Smooth muscle cell (in vitro differentiated cells): ENCODE measurements at regions not wholly inside any gene's neighbourhood (a gene's known extent, or its start where the extent isn't known, plus 50 kb on each side); places are given as distances from the start of the nearest gene placed in this dataset.

Experiments
- DNase-seq: peaks from one replicate; lab custom pipeline; 2025; ENCODE audit not compliant: unreplicated experiment; lab: John Stamatoyannopoulos, UW
- H2AFZ ChIP-seq: fragments of 200-600 bp; sonication (generic); 2 replicates; pipeline ENCODE4 v1.6.0; 2016; ENCODE audit warnings: antibody characterized with exemption, low read depth, mild to moderate bottlenecking
- H3F3A ChIP-seq: fragments of 200-600 bp; sonication (generic); 2 replicates; pipeline ENCODE4 v1.6.0; 2017; ENCODE audit warnings: antibody characterized with exemption, low read depth
- H3K27ac ChIP-seq: fragments of 200-600 bp; sonication (generic); 2 replicates; pipeline ENCODE4 v1.5.1; 2016; ENCODE audit warnings: low read depth, mild to moderate bottlenecking
- H3K27me3 ChIP-seq: fragments of 200-600 bp; sonication (generic); 2 replicates; pipeline ENCODE4 v1.6.1; 2016; ENCODE audit warnings: low read depth, mild to moderate bottlenecking
- H3K36me3 ChIP-seq: fragments of 200-600 bp; sonication (generic); 2 replicates; pipeline ENCODE4 v1.5.1; 2016; ENCODE audit warnings: low read depth
- H3K4me1 ChIP-seq: fragments of 200-600 bp; sonication (generic); 2 replicates; pipeline ENCODE4 v1.5.1; 2016; ENCODE audit warnings: low read depth
- H3K4me2 ChIP-seq: fragments of 200-600 bp; sonication (generic); 2 replicates; pipeline ENCODE4 v1.6.0; 2016; ENCODE audit warnings: mild to moderate bottlenecking
- H3K4me3 ChIP-seq: fragments of 200-600 bp; sonication (generic); 2 replicates; pipeline ENCODE4 v1.5.1; 2016; ENCODE audit warnings: mild to moderate bottlenecking
- H3K79me2 ChIP-seq: fragments of 200-600 bp; sonication (generic); 2 replicates; pipeline ENCODE4 v1.6.0; 2016; ENCODE audit warnings: low read depth, mild to moderate bottlenecking
- H3K9ac ChIP-seq: fragments of 200-600 bp; sonication (generic); 2 replicates; pipeline ENCODE4 v1.6.0; 2016; ENCODE audit warnings: low read depth
- H3K9me3 ChIP-seq: fragments of 200-600 bp; sonication (generic); replicated peaks from 2 replicates; pipeline ENCODE4 v1.5.1; 2016; ENCODE audit warnings: low read depth
- H4K20me1 ChIP-seq: fragments of 200-600 bp; sonication (generic); 2 replicates; pipeline ENCODE4 v1.6.0; 2016; ENCODE audit warnings: low read depth
- CTCF ChIP-seq: fragments of 200-600 bp; sonication (generic); IDR thresholded peaks from 2 replicates; pipeline ENCODE4 v1.5.1; 2017; ENCODE audit warnings: borderline replicate concordance, mild to moderate bottlenecking, antibody characterized with exemption; ENCODE audit not compliant: insufficient read depth, poor library complexity, severe bottlenecking
- WGBS: methylation state at CpG from one replicate; pipeline ENCODE4 v1.1.7; 2016; ENCODE audit warnings: low lambda C conversion rate; 5-methylcytosine and 5-hydroxymethylcytosine counted together

GRCh38 chr4:44563496-44563895 is 87.9 kb downstream of the YIPF7 start:
- Histone ChIP-seq H4K20me1 (no peaks in the 10 kb centered on the region), H3K27ac (no peak overlapping the region)
- no peak for TF ChIP-seq CTCF

GRCh38 chr4:44558031-44558605 is 93.3 kb downstream of the YIPF7 start:
- Histone ChIP-seq H3K4me3 (no peak overlapping the region), H3K36me3 (no peaks in the 10 kb centered on the region), H3K27me3 (no peaks in the 10 kb centered on the region), H3K27ac (no peak overlapping the region), H3K9me3 (no peaks in the 10 kb centered on the region), H3K9ac (no peak overlapping the region), H3K4me1 (no peaks in the 10 kb centered on the region), H2AFZ (no peak overlapping the region), H4K20me1 (no peaks in the 10 kb centered on the region), H3K4me2 (peak overlapping the region; percentile 39), H3F3A (no peaks in the 10 kb centered on the region), H3K79me2 (no peaks in the 10 kb centered on the region)
- WGBS, result 60% methylated on average over 1 of the region's 1 CpG
- TF ChIP-seq CTCF, result no peak
- DNase-seq, result no peak

More at GRCh38 chr4:44563496-44563895, 87.9 kb downstream of the YIPF7 start:
- DNase-seq, result no peak
- Histone ChIP-seq H3K79me2 (no peaks in the 10 kb centered on the region), H3F3A (no peaks in the 10 kb centered on the region), H3K9ac (no peak overlapping the region), H3K27me3 (no peaks in the 10 kb centered on the region), H3K4me2 (peak overlapping the region; percentile 21), H3K9me3 (no peaks in the 10 kb centered on the region), H2AFZ (no peak overlapping the region), H3K4me3 (no peak overlapping the region), H3K4me1 (no peaks in the 10 kb centered on the region), H3K36me3 (no peaks in the 10 kb centered on the region)

- WGBS, result 92% methylated on average over 5 of the region's 5 CpGs
- no peak for TF ChIP-seq CTCF
- DNase-seq, result no peak
- H2AFZ ChIP-seq, result no peak overlapping the region
- no peaks in the 10 kb centered on the region for H3K4me1 ChIP-seq
- no peaks in the 10 kb centered on the region for H3K79me2 ChIP-seq
- H3K4me2 ChIP-seq, result no peak overlapping the region
- H3K27ac ChIP-seq, result no peak overlapping the region
- no peaks in the 10 kb centered on the region for H3K27me3 ChIP-seq
- no peaks in the 10 kb centered on the region for H3K36me3 ChIP-seq
- H3K9ac ChIP-seq, result no peak overlapping the region
- H3K9me3 ChIP-seq, result no peaks in the 10 kb centered on the region
- no peak overlapping the region for H3K4me3 ChIP-seq
- no peaks in the 10 kb centered on the region for H4K20me1 ChIP-seq
- H3F3A ChIP-seq, result no peaks in the 10 kb centered on the region
Observed at GRCh38 chr4:44554768-44555167, 96.7 kb downstream of the YIPF7 start.

GRCh38 chr4:44553180-44553579 is 98.2 kb downstream of the YIPF7 start:
- 81% methylated on average over 3 of the region's 3 CpGs for WGBS
- no peaks in the 10 kb centered on the region for H3K9me3 ChIP-seq
- H3K4me1 ChIP-seq, result no peaks in the 10 kb centered on the region
- no peaks in the 10 kb centered on the region for H3K79me2 ChIP-seq
- no peak for TF ChIP-seq CTCF
- H3F3A ChIP-seq, result no peaks in the 10 kb centered on the region
- DNase-seq, result no peak
- no peaks in the 10 kb centered on the region for H3K36me3 ChIP-seq
- H3K9ac ChIP-seq, result no peak overlapping the region
- no peak overlapping the region for H2AFZ ChIP-seq
- H3K4me3 ChIP-seq, result no peak overlapping the region
- H3K27ac ChIP-seq, result no peak overlapping the region
- no peaks in the 10 kb centered on the region for H3K27me3 ChIP-seq
- no peaks in the 10 kb centered on the region for H4K20me1 ChIP-seq
- no peak overlapping the region for H3K4me2 ChIP-seq
